Skeletal muscle tissue (tissue), 3 donors: ENCODE measurements at regions not wholly inside any gene's neighbourhood (a gene's known extent, or its start where the extent isn't known, plus 50 kb on each side); places are given as distances from the start of the nearest gene placed in this dataset.

Experiments used
- H3K27ac ChIP-seq: one replicate; pipeline ENCODE4 v1.7.0; 2013; ENCODE audit warnings: mild to moderate bottlenecking, low read depth, low read length, inconsistent platforms
- H3K27me3 ChIP-seq, 3 donors: one replicate each; pipeline ENCODE4 v1.7.0; 2013; ENCODE audit warnings: low read length in 3 of 3; ENCODE audit not compliant: control insufficient read depth in 3 of 3, insufficient read depth in 3 of 3
- H3K36me3 ChIP-seq, 3 donors: one replicate each; pipeline ENCODE4 v1.7.0; 2013; ENCODE audit warnings: low read length in 3 of 3; ENCODE audit not compliant: control insufficient read depth in 3 of 3, insufficient read depth in 3 of 3
- H3K4me1 ChIP-seq, 3 donors: one replicate each; pipeline ENCODE4 v1.7.0; 2013; ENCODE audit warnings: low read length in 3 of 3, mild to moderate bottlenecking in 3 of 3; ENCODE audit not compliant: control insufficient read depth in 3 of 3, insufficient read depth in 3 of 3
- H3K4me3 ChIP-seq, 3 donors: one replicate each; pipeline ENCODE4 v1.7.0; 2013; ENCODE audit warnings: low read length in 3 of 3
- H3K9ac ChIP-seq, 3 donors: one replicate each; pipeline ENCODE4 v1.7.0; 2013; ENCODE audit warnings: low read length in 3 of 3, mild to moderate bottlenecking in 3 of 3, moderate library complexity in 2 of 3, low read depth in 1 of 3
- H3K9me3 ChIP-seq, 3 donors: one replicate each; pipeline ENCODE4 v1.7.0; 2013; ENCODE audit warnings: low read length in 3 of 3; ENCODE audit not compliant: control insufficient read depth in 3 of 3
- donor health status: Osteomylitis.

- Histone ChIP-seq H3K36me3 (no peaks in the 10 kb centered on the region), H3K9ac (no peak overlapping the region), H3K27me3 (peaks cover 0 to 7% (median 2%) of the 10 kb centered on the region in 3 donors), H3K4me1 (no peaks in the 10 kb centered on the region), H3K4me3 (no peak overlapping the region), H3K9me3 (no peaks in the 10 kb centered on the region), H3K27ac (no peak overlapping the region)
These were observed 71.1 kb downstream of the EPHB3 start for GRCh38 chr3:184632551-184633236.
